ENCODE measurements at regions not wholly inside any gene's neighbourhood (a gene's known extent, or its start where the extent isn't known, plus 50 kb on each side); places are given as distances from the start of the nearest gene placed in this dataset.
"Not testable (repeated sequence)": the region's sequence is repeated elsewhere in the genome, so short reads cannot be mapped to it uniquely, and the experiment has no call there.

DNA sequence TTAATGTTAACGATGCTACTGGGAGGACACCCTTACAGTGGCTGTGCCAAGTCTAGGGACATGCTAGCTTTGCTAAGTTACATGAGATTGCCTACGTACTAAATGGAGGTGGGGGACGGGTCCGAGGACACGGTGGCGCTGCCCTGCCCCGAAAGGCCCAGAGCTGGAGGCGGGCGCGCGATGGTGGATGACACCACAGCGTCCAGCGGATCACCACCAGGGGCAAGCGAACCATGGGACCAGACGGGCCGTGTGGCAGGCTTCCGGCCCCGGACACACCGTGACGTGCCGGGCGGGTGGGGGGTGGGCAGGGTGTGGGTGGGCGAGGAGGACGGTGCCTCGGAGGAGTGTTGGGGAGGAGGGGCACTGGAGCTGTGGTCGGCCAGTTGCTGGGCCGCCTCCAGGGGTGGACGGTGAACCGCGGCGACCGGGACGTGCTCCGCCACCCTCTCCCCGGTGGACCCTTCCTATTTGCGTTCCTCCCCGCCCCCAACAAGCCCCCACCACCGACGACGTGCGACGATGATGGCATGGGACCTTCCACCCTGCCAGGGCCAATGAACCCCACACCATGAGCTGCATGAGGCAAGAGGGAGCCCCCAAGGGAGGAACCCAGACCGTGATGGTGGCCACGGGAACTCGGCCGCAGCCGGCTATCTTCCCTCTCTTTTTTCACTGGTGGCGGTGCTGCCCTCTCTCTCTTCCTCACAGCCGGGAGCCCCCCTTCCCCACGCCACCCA lies 773.3 kb upstream of the DEFB115 start:
- no peak for DNase-seq

- no peak for DNase-seq
These were observed 772.8 kb upstream of the DEFB115 start for GRCh38 chr20:30484749-30485070.

DNA sequence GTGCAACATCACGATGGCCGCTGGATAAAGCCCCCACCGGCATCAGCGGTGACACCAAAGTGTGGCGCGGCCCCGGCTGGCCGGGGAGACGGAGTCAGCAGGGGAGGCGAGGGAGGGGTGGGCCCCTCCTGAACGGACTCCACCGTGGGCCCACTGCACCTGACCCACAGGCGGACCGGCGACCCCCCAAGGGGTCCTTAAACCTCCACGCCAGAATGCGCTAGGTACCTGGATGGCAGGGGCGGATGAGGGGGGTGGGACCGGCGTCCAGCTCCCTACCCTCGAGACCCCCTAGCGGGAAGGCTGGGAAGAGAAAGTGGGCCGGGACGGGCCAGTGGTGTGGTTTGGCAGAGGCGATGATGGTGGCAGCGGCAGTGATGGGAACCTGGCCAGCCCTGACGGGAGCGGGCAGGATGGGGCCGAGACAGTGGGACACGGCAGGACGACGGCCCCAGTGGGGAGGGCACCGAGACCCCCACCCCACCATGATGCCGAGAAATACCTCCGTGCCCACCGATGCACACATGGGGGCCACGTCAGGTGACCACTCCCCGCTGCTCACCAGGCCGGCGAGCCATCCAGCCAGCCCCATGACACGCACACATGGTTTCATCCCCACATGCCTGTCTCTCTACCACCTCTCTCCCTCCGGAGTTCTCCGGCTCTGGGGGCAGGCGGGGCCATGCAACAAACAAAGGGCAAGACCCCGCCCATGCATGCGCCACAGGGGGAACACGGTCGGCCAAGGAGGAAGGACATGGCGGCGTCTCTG lies 771.9 kb upstream of the DEFB115 start:
- DNase-seq = no peak

GRCh38 chr20:30486103-30486478 lies 771.4 kb upstream of the DEFB115 start:
- DNase-seq = no peak

GRCh38 chr20:30487461-30487860 lies 770.0 kb upstream of the DEFB115 start:
- DNase-seq = not testable (repeated sequence)

GRCh38 chr20:30487947-30488926 lies 769.2 kb upstream of the DEFB115 start:
- DNase-seq = no peak

GRCh38 chr20:30488941-30489613 lies 768.4 kb upstream of the DEFB115 start:
- no peak for DNase-seq

DNA sequence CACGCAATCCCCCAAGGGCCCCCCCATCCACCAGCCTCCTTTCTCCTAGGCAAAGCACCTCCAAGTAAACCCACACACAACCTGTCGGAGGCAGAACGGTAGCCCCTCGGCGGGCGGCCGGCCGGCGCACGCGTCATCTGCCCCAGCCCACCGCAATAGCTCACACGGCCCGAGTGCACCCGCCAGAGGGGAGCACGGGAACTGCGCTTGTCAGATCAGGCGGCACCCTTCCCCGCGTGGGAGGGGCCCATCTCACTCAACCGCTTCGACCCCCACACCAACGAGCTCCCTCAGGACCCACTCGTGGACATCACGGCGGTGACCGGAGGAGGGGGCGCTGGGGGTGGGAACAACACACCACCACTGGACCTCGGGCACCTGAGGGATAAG lies 767.9 kb upstream of the DEFB115 start:
- DNase-seq = no peak

DNA sequence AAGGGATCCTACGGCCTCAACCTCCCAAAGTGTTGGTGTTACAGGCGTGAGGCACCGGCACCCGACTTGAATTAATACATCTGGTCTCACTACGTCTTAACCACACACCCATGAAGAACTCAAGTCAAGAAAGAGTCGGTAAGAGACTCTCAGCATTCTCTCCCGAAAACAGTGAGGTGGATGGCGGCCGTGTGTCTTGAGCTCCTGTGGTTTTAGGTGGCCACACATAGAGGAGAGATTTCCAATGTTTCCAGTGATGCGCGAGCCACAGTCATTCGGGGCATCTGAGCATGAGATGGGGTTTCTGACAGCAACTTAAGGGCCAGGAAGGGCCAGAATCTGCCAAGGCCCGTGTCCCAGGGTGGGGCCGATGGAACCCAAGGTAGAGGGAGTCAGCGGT lies 766.4 kb upstream of the DEFB115 start:
- DNase-seq = no peak

DNA sequence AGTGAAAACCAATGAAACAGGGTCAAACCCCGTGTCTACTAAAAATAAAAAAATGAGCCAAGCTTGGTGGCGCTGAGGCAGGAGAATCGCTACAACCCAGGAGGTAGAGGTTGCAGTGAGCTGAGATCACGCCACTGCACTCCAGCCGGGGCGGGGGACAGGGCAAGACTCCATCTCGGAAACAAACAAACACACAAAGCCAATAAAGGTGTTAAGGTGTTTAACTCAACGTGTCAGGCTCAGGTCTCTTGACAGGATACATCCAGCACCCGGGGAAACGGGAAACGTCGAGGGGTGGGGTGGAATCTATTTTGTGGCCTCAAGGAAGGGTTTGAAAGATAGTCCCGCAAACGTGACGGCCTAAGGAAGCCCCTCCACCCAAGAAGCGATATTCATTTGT lies 760.8 kb upstream of the DEFB115 start:
- not testable (repeated sequence) for DNase-seq

GRCh38 chr20:30497191-30497590 lies 760.3 kb upstream of the DEFB115 start:
- not testable (repeated sequence) for DNase-seq

DNA sequence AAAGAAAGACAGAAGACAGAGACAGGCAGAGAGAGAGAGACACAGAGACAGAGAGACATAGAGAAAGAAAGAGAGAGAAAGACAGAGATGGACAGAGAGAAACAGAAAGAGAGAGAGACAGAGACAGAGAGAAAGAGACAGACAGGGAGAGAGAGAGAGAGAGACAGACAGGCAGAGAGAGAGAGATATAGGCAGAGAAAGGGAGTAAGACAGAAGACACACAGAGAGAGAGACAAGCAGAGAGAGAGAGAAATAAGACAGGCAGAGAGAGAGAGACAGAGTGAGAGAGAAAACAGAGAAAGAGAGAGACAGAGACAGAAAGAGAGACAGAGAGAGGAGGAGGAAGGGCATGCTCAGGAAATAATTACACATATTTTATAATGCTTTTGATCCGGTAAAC lies 758.3 kb upstream of the DEFB115 start:
- no peak for DNase-seq

GRCh38 chr20:30499716-30500446 lies 757.6 kb upstream of the DEFB115 start:
- DNase-seq = not testable (repeated sequence)

GRCh38 chr20:30500447-30500820 lies 757.0 kb upstream of the DEFB115 start:
- DNase-seq = peak in 1 of 2 donors; percentile 1

DNA sequence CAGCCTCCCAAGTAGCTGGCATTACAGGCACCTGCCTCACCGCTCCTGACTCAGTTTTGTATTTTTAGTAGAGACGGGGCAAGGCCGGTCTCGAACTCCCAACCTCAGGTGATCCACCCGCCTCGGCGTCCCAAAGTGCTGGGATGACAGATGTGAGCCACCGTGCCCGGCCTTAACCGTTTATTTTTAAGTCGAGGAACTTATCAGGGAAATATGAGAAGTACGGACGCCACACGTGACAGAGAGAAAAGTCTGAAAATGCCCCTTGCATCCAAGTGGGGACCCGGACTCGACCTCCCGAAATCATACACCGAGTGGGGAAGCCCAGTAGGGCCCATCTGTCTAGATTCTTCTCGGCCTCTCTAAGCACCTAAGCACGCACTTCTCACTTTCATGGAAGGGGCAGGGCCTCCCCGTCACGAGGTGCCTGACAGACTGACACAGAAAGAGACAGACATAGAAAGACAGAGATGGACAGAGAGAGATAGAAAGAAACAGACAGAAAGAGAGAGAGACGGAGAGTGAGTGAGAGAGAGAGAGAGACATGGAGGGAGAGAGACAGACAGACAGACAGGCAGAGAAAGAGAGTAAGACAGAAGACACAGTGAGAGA lies 756.5 kb upstream of the DEFB115 start:
- DNase-seq = no peak

- DNase-seq = no peak
These were observed 754.8 kb upstream of the DEFB115 start for GRCh38 chr20:30502670-30503069.

DNA sequence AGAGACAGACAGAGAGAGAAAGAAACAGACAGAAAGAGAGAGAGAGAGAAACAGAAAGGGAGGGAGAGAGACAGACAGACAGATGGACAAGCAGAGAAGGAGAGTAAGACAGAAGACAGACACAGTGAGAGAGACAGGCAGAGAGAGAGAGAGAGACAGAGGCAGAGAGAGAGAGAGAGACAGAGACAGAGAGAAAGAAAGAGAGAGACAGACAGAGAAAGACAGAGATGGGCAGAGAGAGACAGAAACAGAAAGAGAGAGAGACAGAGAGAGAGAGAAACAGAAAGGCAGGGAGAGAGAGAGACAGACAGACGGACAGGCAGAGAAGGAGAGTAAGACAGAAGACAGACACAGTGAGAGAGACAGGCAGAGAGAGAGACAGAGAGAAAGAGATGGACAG lies 754.3 kb upstream of the DEFB115 start:
- not testable (repeated sequence) for DNase-seq

DNA sequence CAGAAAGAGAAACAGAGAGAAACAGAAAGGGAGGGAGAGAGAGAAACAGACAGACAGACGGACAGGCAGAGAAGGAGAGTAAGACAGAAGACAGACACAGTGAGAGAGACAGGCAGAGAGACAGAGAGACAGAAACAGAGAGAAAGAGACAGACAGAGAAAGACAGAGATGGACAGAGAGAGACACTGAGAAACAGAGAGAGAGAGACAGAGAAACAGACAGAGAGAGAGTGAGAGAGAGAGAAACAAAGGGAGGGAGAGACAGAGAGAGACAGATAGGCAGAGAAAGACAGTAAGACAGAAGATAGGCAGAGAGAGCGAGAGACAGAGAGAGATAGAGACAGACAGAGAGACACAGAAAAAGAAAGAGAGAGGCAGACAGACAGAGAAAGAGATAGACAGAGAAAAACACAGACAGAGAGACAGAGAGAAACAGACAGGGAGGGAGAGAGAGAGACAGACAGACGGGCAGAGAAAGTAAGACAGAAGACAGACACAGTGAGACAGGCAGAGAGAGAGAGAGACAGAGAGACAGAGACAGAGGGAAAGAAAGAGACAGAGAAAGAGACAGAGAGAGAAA lies 753.4 kb upstream of the DEFB115 start:
- no peak for DNase-seq

DNA sequence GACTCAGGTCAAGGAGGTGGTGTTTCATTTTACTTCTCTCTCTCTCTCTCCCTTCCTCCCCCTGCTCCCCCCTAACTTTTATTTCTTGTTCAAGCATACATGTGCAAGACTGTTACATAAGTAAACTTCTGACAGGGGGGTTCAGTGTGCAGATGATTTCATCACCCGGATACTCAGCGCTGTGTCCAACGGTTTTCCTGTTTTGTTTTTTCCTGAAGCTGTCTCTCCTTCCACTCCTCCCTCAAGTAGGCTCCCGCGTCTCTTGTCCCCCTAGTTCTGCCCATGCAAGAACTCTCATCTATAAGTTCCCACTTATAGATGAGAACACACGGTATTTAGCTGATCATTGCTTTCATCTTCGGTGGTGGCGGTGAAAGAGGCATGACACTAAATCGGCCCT lies 751.9 kb upstream of the DEFB115 start:
- DNase-seq = no peak

DNA sequence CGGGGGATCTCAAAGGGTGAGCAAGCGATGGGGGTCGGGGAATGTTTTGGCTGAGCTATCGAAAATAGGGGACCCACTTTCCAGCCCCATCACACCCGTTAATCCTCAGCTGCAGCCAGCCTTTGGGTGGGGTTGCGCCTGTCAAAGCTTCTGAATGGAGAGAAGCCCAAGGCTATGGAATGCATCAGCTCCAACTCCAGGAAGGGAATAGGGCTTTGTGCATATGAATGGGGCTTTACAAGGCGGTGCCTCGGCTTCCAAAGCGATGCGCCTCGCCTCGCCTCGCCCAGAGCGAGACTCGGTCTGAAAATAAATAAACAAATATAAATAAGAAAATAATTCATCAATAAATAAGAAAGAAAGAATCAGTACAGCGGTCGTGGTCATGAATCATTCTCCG lies 751.4 kb upstream of the DEFB115 start:
- no peak for DNase-seq

- not testable (repeated sequence) for DNase-seq
These were observed 749.1 kb upstream of the DEFB115 start for GRCh38 chr20:30508382-30508781.
